ENCODE measurements at regions not wholly inside any gene's neighbourhood (a gene's known extent, or its start where the extent isn't known, plus 50 kb on each side); places are given as distances from the start of the nearest gene placed in this dataset.

DNA sequence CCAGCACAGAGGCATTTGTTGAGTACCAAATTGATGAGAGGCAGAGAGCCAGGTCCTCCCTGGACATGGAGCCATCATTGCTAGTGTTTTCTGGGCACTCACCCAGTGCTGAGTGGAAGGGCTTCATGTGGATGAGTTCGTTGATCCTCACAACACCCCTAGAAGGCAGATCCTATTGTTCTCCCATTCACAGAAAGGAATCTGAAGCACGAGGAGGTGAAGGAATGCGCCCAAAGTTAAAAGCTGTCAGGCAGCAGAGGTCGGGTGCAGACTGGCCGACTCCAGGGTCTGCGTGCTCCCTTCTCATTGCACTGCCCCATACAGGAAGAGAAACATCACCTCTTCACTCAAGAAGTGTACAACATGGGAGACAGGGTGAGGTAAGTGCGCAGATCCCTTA lies 153.5 kb upstream of the TNPO1 start:
- H3K4me3 Mint-ChIP-seq, result no peak overlapping the region
- Histone ChIP-seq H3K9me3 (ENCODE audit: control insufficient read depth, low read length) (no peaks in the 10 kb centered on the region), H3K4me1 (ENCODE audit: control insufficient read depth, insufficient read depth, low read length) (peaks cover 4% of the 10 kb centered on the region), H3K36me3 (ENCODE audit: control insufficient read depth, insufficient read depth, low read length) (no peaks in the 10 kb centered on the region), H3K4me3 (ENCODE audit: low read length) (no peak overlapping the region), H3K27me3 (ENCODE audit: control insufficient read depth, insufficient read depth, low read length, poor library complexity, severe bottlenecking) (peaks cover 46% of the 10 kb centered on the region), H3K27ac (ENCODE audit: low read depth, low read length) (no peak overlapping the region), H3K9ac (ENCODE audit: extremely low read depth, low read length, poor library complexity, severe bottlenecking) (no peak overlapping the region)
- H3K27me3 Mint-ChIP-seq (ENCODE audit: insufficient read depth), result peaks cover 5% of the 10 kb centered on the region
- H3K27ac Mint-ChIP-seq, result no peak overlapping the region
- H3K4me1 Mint-ChIP-seq, result peaks cover 23% of the 10 kb centered on the region
- TF ChIP-seq, protein P1, sequence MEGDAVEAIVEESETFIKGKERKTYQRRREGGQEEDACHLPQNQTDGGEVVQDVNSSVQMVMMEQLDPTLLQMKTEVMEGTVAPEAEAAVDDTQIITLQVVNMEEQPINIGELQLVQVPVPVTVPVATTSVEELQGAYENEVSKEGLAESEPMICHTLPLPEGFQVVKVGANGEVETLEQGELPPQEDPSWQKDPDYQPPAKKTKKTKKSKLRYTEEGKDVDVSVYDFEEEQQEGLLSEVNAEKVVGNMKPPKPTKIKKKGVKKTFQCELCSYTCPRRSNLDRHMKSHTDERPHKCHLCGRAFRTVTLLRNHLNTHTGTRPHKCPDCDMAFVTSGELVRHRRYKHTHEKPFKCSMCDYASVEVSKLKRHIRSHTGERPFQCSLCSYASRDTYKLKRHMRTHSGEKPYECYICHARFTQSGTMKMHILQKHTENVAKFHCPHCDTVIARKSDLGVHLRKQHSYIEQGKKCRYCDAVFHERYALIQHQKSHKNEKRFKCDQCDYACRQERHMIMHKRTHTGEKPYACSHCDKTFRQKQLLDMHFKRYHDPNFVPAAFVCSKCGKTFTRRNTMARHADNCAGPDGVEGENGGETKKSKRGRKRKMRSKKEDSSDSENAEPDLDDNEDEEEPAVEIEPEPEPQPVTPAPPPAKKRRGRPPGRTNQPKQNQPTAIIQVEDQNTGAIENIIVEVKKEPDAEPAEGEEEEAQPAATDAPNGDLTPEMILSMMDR (conservative IDR thresholded peaks at IDR 0.05), result no peak
- DNase-seq, result no peak
- no peaks in the 10 kb centered on the region for H3K36me3 Mint-ChIP-seq (ENCODE audit: low read depth)
- 72 to 86% methylated on average over 6 to 7 of the region's 7 CpGs for WGBS, 2 experiments (ENCODE audit: insufficient coverage in 1 of 2, insufficient read length in 1 of 2)
- no peaks in the 10 kb centered on the region for H3K9me3 Mint-ChIP-seq

DNA sequence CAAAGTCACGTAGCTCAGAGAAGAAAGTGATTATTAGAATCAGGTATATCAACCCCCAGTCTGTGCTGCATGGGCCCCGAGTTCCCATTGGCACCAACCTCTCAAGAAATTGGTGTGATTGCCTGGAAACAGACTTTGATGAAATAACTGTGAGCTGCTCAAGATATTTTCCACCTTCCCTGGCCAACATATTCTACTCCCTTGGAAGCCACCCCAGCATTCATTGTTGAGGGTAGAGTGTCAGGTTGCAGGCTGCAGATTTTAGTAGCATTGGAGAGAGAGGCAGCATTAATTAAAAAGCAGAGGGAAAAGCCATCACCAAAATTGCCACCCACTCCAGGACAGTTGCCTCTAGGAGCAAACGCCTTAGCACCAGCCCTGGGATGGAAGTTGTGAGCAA lies 154.2 kb upstream of the TNPO1 start:
- H3K4me1 Mint-ChIP-seq, result peaks cover 23% of the 10 kb centered on the region
- WGBS, 2 experiments (ENCODE audit: insufficient coverage in 1 of 2, insufficient read length in 1 of 2), result 87 to 93% methylated on average over 2 to 3 of the region's 3 CpGs
- no peak overlapping the region for H3K4me3 Mint-ChIP-seq
- no peak overlapping the region for H3K27ac Mint-ChIP-seq
- peaks cover 47% of the 10 kb centered on the region for H3K27me3 ChIP-seq (ENCODE audit: control insufficient read depth, insufficient read depth, low read length, poor library complexity, severe bottlenecking)
- peaks cover 4% of the 10 kb centered on the region for H3K4me1 ChIP-seq (ENCODE audit: control insufficient read depth, insufficient read depth, low read length)
- TF ChIP-seq, protein P1 (conservative IDR thresholded peaks at IDR 0.05), result no peak
- no peaks in the 10 kb centered on the region for H3K9me3 Mint-ChIP-seq
- H3K36me3 Mint-ChIP-seq (ENCODE audit: low read depth), result no peaks in the 10 kb centered on the region
- DNase-seq, result no peak
- no peak overlapping the region for H3K4me3 ChIP-seq (ENCODE audit: low read length)
- no peaks in the 10 kb centered on the region for H3K36me3 ChIP-seq (ENCODE audit: control insufficient read depth, insufficient read depth, low read length)
- no peak overlapping the region for H3K9ac ChIP-seq (ENCODE audit: extremely low read depth, low read length, poor library complexity, severe bottlenecking)
- H3K27me3 Mint-ChIP-seq (ENCODE audit: insufficient read depth), result no peaks in the 10 kb centered on the region
- no peaks in the 10 kb centered on the region for H3K9me3 ChIP-seq (ENCODE audit: control insufficient read depth, low read length)
- H3K27ac ChIP-seq (ENCODE audit: low read depth, low read length), result no peak overlapping the region

DNA sequence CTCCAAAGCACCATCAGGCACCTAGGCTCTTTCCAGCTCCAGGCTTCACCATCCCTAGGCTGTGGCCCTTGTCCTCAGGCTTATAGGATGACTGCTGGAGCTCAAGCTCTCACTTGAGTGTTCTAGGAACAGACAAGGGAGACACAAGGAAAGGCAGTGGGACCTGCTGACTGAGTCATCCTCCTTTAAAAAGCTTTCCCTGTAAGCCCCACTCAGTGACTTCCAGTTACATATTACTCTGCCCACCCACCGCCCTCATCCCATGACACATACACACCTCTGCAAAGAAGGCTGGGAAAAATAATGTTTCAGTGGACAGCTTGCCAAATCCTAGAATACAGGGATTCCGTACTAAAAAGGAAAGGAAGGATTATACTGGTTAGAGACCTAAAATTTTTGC lies 154.2 kb upstream of the ZNF366 start:
- TF ChIP-seq, protein P1 (conservative IDR thresholded peaks at IDR 0.05), result no peak
- Histone ChIP-seq H3K27me3 (ENCODE audit: control insufficient read depth, insufficient read depth, low read length, poor library complexity, severe bottlenecking) (peaks cover 49% of the 10 kb centered on the region), H3K36me3 (ENCODE audit: control insufficient read depth, insufficient read depth, low read length) (no peaks in the 10 kb centered on the region), H3K4me3 (ENCODE audit: low read length) (no peak overlapping the region), H3K27ac (ENCODE audit: low read depth, low read length) (no peak overlapping the region), H3K4me1 (ENCODE audit: control insufficient read depth, insufficient read depth, low read length) (peaks cover 4% of the 10 kb centered on the region), H3K9ac (ENCODE audit: extremely low read depth, low read length, poor library complexity, severe bottlenecking) (no peak overlapping the region), H3K9me3 (ENCODE audit: control insufficient read depth, low read length) (no peaks in the 10 kb centered on the region)
- no peak for DNase-seq
- Mint-ChIP-seq H3K4me1 (peaks cover 20% of the 10 kb centered on the region), H3K27ac (no peak overlapping the region), H3K27me3 (ENCODE audit: insufficient read depth) (no peaks in the 10 kb centered on the region), H3K4me3 (no peak overlapping the region), H3K36me3 (ENCODE audit: low read depth) (no peaks in the 10 kb centered on the region), H3K9me3 (no peaks in the 10 kb centered on the region)
- 88 to 100% methylated on average over 1 to 2 of the region's 2 CpGs for WGBS, 2 experiments (ENCODE audit: insufficient coverage in 1 of 2, insufficient read length in 1 of 2)
